K562 (cell line): ENCODE measurements at regions not wholly inside any gene's neighbourhood (a gene's known extent, or its start where the extent isn't known, plus 50 kb on each side); places are given as distances from the start of the nearest gene placed in this dataset.

Experiments
- CBFA2T2 ChIP-seq: fragments of 450-650 bp; conservative IDR thresholded peaks from 2 replicates; pipeline ENCODE4 v1.6.1; 2017; ENCODE audit warnings: mild to moderate bottlenecking
- CBFA2T3 ChIP-seq: fragments of 450-650 bp; IDR thresholded peaks from 2 replicates; pipeline ENCODE4 v1.6.1; 2017
- CBX8 ChIP-seq: fragments of 200-600 bp; sonication (generic); IDR thresholded peaks from 2 replicates; pipeline ENCODE4 v1.6.1; 2012; ENCODE audit warnings: borderline replicate concordance, mixed run types, low read depth, mild to moderate bottlenecking, moderate library complexity, mixed read lengths, low read length, control low read depth, inconsistent platforms; ENCODE audit not compliant: poor library complexity, severe bottlenecking; ENCODE audit errors: extremely low read depth
- CHD1 ChIP-seq: fragments of 200-600 bp; sonication (generic); IDR thresholded peaks from one replicate; pipeline ENCODE4 v1.6.1; 2012; ENCODE audit warnings: mild to moderate bottlenecking, moderate library complexity, low read length, inconsistent platforms
- CREM ChIP-seq: IDR thresholded peaks from 2 replicates; pipeline ENCODE4 v1.6.1; 2014; ENCODE audit warnings: antibody characterized with exemption, low read depth
- DACH1 ChIP-seq: fragments of 450-650 bp; IDR thresholded peaks from 2 replicates; pipeline ENCODE4 v1.6.1; 2018; ENCODE audit not compliant: partially characterized antibody
- E4F1 ChIP-seq: fragments of 250-450 bp; sonication (Bioruptor Pico); IDR thresholded peaks from 2 replicates; pipeline ENCODE4 v1.5.0; 2021; ENCODE audit warnings: mild to moderate bottlenecking, borderline replicate concordance
- KAT2B ChIP-seq: IDR thresholded peaks from one replicate; pipeline ENCODE4 v1.6.1; 2012; ENCODE audit warnings: low read depth, mild to moderate bottlenecking, control low read depth, inconsistent platforms, low read length, moderate library complexity
- NFE2 ChIP-seq: IDR thresholded peaks from 2 replicates; pipeline ENCODE4 v1.6.1; 2014; ENCODE audit warnings: antibody characterized with exemption, low read depth
- PRMT5 ChIP-seq: sonication (generic); formaldehyde crosslinking; IDR thresholded peaks from 2 replicates; pipeline ENCODE4 v1.5.0; 2020; ENCODE audit warnings: missing genetic modification reagents
- SIN3B ChIP-seq: fragments of 450-650 bp; IDR thresholded peaks from 2 replicates; pipeline ENCODE4 v1.6.1; 2017; ENCODE audit warnings: low read depth, mild to moderate bottlenecking, moderate library complexity
- STAG1 ChIP-seq: sonication (generic); formaldehyde crosslinking; IDR thresholded peaks from 2 replicates; pipeline ENCODE4 v1.5.0; 2020; ENCODE audit warnings: missing genetic modification reagents, borderline replicate concordance
- THRAP3 ChIP-seq: fragments of 450-650 bp; IDR thresholded peaks from 2 replicates; pipeline ENCODE4 v1.6.1; 2016; ENCODE audit warnings: mild to moderate bottlenecking, inconsistent platforms, borderline replicate concordance
- WHSC1 ChIP-seq: IDR thresholded peaks from one replicate; pipeline ENCODE4 v1.6.1; 2012; ENCODE audit warnings: low read length, control low read depth, inconsistent platforms
- XRCC4 ChIP-seq: IDR thresholded peaks from one replicate; pipeline ENCODE4 v1.6.1; 2011; ENCODE audit not compliant: insufficient read depth, insufficient read length; ENCODE audit errors: extremely low read depth
- ZBTB26 ChIP-seq: fragments of 450-650 bp; formaldehyde crosslinking; IDR thresholded peaks from 2 replicates; pipeline ENCODE4 v1.4.0; 2022; ENCODE audit warnings: missing genetic modification characterization
- ZNF253 ChIP-seq: fragments of 250-450 bp; sonication (Bioruptor Pico); conservative IDR thresholded peaks from 2 replicates; pipeline ENCODE4 v1.6.1; 2021; ENCODE audit warnings: mild to moderate bottlenecking
- ZNF764 ChIP-seq: fragments of 250-450 bp; sonication (Bioruptor Pico); IDR thresholded peaks from 2 replicates; pipeline ENCODE4 v1.4.0; 2020; ENCODE audit warnings: low read depth, mild to moderate bottlenecking, moderate library complexity
- TF ChIP-seq, protein P1 (sequence below): fragments of 250-450 bp; sonication (Bioruptor Pico); IDR thresholded peaks from 2 replicates; pipeline ENCODE4 v1.4.0; 2020; ENCODE audit warnings: mild to moderate bottlenecking, moderate library complexity
- TF ChIP-seq, protein P2 (sequence below): fragments of 450-650 bp; formaldehyde crosslinking; IDR thresholded peaks from 2 replicates; pipeline ENCODE4 v1.4.0; 2020; ENCODE audit warnings: mild to moderate bottlenecking, moderate library complexity

DNA sequence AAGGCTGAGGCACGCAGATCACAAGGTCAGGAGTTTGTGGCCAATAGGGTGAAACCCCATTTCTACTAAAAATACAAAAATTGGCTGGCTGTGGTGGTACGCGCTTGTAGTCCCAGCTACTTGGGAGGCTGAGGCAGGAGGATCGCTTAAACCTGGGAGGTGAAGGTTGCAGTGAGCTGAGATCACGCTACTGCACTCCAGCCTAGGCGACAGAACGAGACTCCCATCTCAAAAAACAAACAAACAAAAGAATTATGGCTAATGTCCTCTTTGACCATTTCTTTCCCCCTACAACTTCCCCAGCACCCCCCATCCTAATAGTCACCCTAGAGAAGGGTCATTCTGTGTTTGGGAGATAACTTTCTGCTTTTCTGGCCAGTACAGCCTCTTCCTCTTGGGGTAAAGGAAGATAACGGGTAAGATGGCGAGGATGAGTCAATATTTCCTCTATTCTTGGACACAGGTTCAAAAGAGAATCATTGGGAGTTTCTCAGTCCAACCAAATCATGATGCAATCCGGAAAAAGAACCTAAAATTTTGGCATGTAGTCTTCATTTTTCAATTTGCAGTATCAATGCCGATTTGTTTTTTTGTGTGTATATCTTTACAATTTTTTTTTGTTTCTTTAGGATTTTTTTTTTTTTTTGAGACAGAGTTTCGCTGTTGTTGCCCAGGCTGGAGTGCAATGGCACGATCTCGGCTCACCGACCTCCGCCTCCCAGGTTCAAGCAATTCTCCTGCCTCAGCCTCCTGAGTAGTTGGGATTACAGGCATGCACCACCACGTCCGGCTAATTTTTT is 107.6 kb upstream of the MED13 start (continued):
- TF ChIP-seq, protein P1, sequence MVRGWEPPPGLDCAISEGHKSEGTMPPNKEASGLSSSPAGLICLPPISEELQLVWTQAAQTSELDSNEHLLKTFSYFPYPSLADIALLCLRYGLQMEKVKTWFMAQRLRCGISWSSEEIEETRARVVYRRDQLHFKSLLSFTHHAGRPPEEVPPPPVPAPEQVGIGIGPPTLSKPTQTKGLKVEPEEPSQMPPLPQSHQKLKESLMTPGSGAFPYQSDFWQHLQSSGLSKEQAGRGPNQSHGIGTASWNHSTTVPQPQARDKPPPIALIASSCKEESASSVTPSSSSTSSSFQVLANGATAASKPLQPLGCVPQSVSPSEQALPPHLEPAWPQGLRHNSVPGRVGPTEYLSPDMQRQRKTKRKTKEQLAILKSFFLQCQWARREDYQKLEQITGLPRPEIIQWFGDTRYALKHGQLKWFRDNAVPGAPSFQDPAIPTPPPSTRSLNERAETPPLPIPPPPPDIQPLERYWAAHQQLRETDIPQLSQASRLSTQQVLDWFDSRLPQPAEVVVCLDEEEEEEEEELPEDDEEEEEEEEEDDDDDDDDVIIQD (CRISPR knock-in tag), result no peak
- TF ChIP-seq STAG1 (CRISPR knock-in tag), result no peak
- peak; percentile 77 for TF ChIP-seq DACH1
- no peak for TF ChIP-seq KAT2B
- no peak for TF ChIP-seq PRMT5
- no peak for TF ChIP-seq CHD1
- TF ChIP-seq E4F1 (CRISPR knock-in tag), result no peak
- TF ChIP-seq CBX8, result no peak
- peak; percentile 95 for TF ChIP-seq CBFA2T3
- no peak for TF ChIP-seq NFE2
- no peak for TF ChIP-seq XRCC4
- no peak for TF ChIP-seq ZNF764 (CRISPR knock-in tag)
- TF ChIP-seq WHSC1, result no peak
- no peak for TF ChIP-seq ZNF253 (CRISPR knock-in tag)
- peak; percentile 90 for TF ChIP-seq CBFA2T2
- TF ChIP-seq, protein P2, sequence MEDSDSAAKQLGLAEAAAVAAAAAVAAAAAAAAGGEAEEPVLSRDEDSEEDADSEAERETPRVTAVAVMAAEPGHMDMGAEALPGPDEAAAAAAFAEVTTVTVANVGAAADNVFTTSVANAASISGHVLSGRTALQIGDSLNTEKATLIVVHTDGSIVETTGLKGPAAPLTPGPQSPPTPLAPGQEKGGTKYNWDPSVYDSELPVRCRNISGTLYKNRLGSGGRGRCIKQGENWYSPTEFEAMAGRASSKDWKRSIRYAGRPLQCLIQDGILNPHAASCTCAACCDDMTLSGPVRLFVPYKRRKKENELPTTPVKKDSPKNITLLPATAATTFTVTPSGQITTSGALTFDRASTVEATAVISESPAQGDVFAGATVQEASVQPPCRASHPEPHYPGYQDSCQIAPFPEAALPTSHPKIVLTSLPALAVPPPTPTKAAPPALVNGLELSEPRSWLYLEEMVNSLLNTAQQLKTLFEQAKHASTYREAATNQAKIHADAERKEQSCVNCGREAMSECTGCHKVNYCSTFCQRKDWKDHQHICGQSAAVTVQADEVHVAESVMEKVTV (CRISPR knock-in tag), result no peak
- TF ChIP-seq SIN3B, result no peak
- no peak for TF ChIP-seq THRAP3
- TF ChIP-seq ZBTB26 (CRISPR knock-in tag), result no peak
- peak; percentile 67 for TF ChIP-seq CREM
